ENCODE measurements at regions not wholly inside any gene's neighbourhood (a gene's known extent, or its start where the extent isn't known, plus 50 kb on each side); places are given as distances from the start of the nearest gene placed in this dataset.

DNA sequence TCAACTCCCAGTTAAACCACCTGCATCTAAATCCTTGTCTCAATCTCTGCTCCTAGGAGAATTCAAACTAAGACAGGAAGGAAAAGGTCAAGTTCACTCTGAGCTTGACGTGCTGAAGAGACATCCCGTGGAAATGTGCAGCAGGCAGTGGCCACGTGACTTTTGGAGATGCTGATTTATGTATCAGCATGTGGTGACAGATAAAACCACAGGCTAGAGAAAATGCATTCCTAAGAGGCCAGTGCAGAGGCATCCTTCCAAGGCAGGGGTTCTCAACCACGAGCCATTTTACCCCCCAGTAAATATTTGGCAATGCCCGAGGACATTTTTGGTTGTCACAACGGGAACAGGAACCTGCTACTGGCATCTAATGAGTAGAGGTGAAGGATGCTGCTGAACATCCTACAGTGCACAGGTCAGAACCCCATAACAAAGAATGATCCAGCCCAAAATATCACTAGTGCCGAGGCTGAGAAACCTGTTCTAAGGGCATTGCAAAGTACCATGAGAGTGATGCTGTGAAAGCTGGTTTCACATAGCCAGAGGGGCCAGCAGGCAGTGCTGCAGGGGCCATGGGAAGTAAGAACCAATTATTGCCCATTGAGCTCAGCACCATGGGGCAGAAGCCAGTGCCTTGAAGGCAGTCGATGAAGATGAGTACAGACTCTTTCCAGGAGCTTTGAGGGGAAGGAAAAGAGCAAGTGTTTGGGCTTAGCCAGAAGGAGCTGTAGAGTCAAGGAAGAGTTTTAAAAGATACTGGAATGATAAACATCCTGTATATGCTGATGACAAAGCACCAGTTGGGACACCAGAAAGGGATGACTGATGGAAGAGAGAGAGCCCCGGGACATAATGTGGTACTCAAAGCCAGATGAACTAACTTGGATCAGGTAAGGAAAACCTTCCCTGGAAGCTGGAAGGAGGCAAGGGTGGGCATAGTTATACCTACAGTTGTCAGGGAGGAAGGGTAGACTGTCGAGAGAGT, 174.6 kb downstream of the HAUS1 start:
- TF ChIP-seq CTCF (conservative IDR thresholded peaks at IDR 0.05), result no peak
- H3K27ac ChIP-seq, result no peak overlapping the region

DNA sequence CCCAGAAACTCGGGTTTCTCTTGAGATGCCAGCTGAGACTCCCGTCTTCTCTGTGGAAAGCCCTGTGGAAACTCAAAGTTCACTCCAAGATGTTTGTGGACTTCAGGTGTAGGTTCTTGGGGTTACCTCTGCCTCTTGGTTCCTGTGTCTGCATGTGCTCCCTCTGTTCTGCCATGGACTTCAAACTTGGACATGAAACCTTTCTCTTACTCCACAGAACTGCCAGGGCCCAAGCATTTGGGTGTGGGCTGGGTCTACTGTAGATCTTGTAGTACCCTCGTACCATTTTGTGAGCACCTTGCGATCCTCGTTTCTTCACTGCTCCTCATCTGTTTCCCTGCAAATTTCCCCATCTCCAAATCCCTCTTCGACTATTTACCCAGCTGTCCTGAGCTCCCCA, 175.5 kb downstream of the HAUS1 start:
- H3K27ac ChIP-seq, result no peak overlapping the region
- TF ChIP-seq CTCF (conservative IDR thresholded peaks at IDR 0.05), result no peak

GRCh38 chr18:46281185-46282176, 177.3 kb downstream of the HAUS1 start:
- H3K27ac ChIP-seq, result no peak overlapping the region
- TF ChIP-seq CTCF (conservative IDR thresholded peaks at IDR 0.05), result peak; percentile 95

DNA sequence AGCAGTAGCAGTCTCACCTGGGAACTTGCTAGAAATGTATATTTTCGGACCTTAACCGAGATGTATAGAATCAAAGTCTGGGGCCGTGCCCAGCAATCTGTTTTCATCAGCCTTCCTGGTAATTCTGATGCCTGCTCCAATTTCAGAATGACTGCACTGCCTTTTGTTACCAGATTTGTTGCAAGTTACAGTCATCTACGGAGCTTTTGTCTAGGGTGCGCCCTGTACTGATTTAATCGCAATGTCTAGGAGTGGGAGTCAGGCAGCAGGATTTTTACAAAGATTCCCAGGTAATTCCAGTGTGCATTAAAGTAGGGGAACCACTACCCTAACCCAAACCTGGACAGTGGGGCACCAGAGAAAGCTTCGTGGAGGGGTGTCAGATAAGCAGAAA, 178.0 kb downstream of the HAUS1 start:
- no peak overlapping the region for H3K27ac ChIP-seq
- TF ChIP-seq CTCF (conservative IDR thresholded peaks at IDR 0.05), result no peak

DNA sequence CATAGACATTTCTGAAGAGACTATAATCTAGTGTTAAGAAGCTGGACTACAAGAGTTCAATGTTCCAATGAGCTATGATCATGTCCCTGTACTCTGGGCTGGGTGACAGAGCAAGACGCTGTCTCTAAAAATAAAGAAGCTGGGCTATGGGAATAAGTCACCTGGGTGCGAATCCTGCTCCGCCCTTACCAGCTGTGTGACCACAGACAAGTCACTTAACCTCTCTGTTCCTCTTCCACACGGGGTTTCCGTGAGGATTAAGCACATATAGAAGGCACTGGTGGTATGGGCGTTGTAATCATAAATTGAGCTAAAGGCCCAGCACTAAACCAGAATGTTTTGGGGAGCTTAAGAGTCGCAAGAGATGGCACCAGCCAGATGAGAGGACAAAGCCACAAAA, 178.5 kb downstream of the HAUS1 start:
- no peak for TF ChIP-seq CTCF (conservative IDR thresholded peaks at IDR 0.05)
- no peak overlapping the region for H3K27ac ChIP-seq

DNA sequence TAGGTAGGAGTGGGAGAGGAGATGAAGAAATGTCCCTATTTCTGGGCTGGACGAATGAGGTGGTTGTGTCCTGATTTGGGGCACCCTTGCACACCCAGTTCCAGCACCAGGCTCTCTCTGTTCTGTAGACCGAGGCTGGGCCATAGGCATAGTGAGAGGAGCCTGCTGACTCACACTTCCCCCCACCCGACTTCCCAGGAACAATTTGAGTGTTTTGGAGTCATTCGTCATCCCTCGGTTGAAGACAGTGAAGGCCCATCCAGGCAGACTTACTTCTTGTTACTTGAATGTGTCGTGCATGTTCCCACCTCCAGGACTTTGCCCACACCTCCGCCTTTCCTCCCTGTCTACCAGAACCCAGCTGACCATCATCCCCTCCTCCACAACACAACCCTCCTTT, 179.1 kb downstream of the HAUS1 start:
- TF ChIP-seq CTCF (conservative IDR thresholded peaks at IDR 0.05), result no peak

DNA sequence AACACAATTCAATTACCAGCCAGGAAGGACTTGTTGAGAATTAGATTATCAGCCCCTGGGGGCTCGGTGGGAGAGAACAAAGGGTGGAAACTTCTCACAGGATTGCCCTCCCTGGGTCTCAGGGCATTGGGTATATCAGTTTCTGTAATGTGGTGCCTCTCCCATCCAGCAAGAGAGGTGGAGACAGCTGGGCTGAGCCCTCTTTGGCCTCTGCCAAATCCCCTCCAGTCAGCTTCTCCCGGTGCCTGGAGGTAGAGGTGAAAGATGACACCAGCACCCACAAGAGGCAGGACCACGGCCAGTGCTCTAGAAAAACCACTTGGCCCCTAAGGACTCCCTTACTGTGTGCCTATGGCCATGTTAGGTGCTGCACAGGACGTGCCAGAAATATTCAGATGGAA, 179.7 kb downstream of the HAUS1 start:
- TF ChIP-seq CTCF (conservative IDR thresholded peaks at IDR 0.05), result no peak
- H3K27ac ChIP-seq, result no peak overlapping the region

More for the DNA sequence above, 179.1 kb downstream of the HAUS1 start:
- H3K27ac ChIP-seq, result no peak overlapping the region

Measured in VCaP (cell line).